GM21786 (cell line): ENCODE measurements at regions not wholly inside any gene's neighbourhood (a gene's known extent, or its start where the extent isn't known, plus 50 kb on each side); places are given as distances from the start of the nearest gene placed in this dataset.

ENCODE experiments used
- ATAC-seq: cut with Tn5 transposase; IDR thresholded peaks from one replicate; pipeline ENCODE4 v1.9.1; 2021; ENCODE audit not compliant: unreplicated experiment

- no peak for ATAC-seq
Observed at GRCh38 chr11:95586155-95586554, 203.4 kb downstream of the FAM76B start.

GRCh38 chr11:95585752-95586077 is 203.9 kb downstream of the FAM76B start:
- ATAC-seq, result no peak

GRCh38 chr11:95585069-95585751 is 204.4 kb downstream of the FAM76B start:
- ATAC-seq, result no peak

- ATAC-seq, result peak; percentile 76
Observed at GRCh38 chr11:95584589-95584988, 205.0 kb downstream of the FAM76B start.

- no peak for ATAC-seq
Observed at GRCh38 chr11:95584180-95584579, 205.4 kb downstream of the FAM76B start.

- ATAC-seq, result no peak
Observed at GRCh38 chr11:95577716-95578460, 211.7 kb downstream of the FAM76B start.

GRCh38 chr11:95576146-95576845 is 213.3 kb downstream of the FAM76B start:
- ATAC-seq, result no peak

GRCh38 chr11:95575517-95575916 is 214.1 kb downstream of the FAM76B start:
- ATAC-seq, result no peak

GRCh38 chr11:95571718-95572260 is 217.8 kb downstream of the FAM76B start:
- ATAC-seq, result no peak

GRCh38 chr11:95570845-95571244 is 218.7 kb downstream of the FAM76B start:
- ATAC-seq, result no peak

- ATAC-seq, result no peak
Observed at GRCh38 chr11:95569207-95569606, 220.4 kb downstream of the FAM76B start.

GRCh38 chr11:95568281-95568680 is 221.3 kb downstream of the FAM76B start:
- no peak for ATAC-seq

- no peak for ATAC-seq
Observed at GRCh38 chr11:95567685-95568084, 221.9 kb downstream of the FAM76B start.

GRCh38 chr11:95566211-95566610 is 223.4 kb downstream of the FAM76B start:
- ATAC-seq, result no peak

GRCh38 chr11:95565724-95566141 is 223.8 kb downstream of the FAM76B start:
- no peak for ATAC-seq

- ATAC-seq, result no peak
Observed at GRCh38 chr11:95563859-95564258, 225.7 kb downstream of the FAM76B start.

GRCh38 chr11:95563173-95563572 is 226.4 kb downstream of the FAM76B start:
- no peak for ATAC-seq

- no peak for ATAC-seq
Observed at GRCh38 chr11:95562196-95562921, 227.2 kb downstream of the FAM76B start.

- no peak for ATAC-seq
Observed at GRCh38 chr11:95559899-95560298, 229.7 kb downstream of the FAM76B start.

- no peak for ATAC-seq
Observed at GRCh38 chr11:95557376-95557775, 232.2 kb downstream of the FAM76B start.
